HepG2 (cell line): ENCODE measurements at regions not wholly inside any gene's neighbourhood (a gene's known extent, or its start where the extent isn't known, plus 50 kb on each side); places are given as distances from the start of the nearest gene placed in this dataset.

Source experiments
- ATAC-seq: fragments of 200-7000 bp; cut with Tn5 transposase; 3 replicates; pipeline ENCODE4 v1.9.1; 2020; ENCODE audit warnings: mild to moderate bottlenecking, moderate library complexity
- BruUV-seq: library from RNA; stranded (reverse); fragments of 400-500 nt; replicated peaks from 2 replicates; lab custom pipeline; 2021; lab: Mats Ljungman, UMichigan
- CTCF ChIA-PET: fragments of 300-600 bp; formaldehyde crosslinking; extraction: SDS; loops from one replicate; lab custom pipeline; 2021; ENCODE audit warnings: low total read pairs, inconsistent platforms, low intra/inter-chr PET ratio; lab: Yijun Ruan, JAX
- POLR2A ChIA-PET: fragments of 350-600 bp; sonication (Branson Sonifier 250); formaldehyde crosslinking; loops from one replicate; lab custom pipeline; 2020; ENCODE audit warnings: antibody characterized with exemption, inconsistent platforms; lab: Yijun Ruan, JAX
- DNase-seq: peaks from one replicate; pipeline ENCODE4 v3.0.0-alpha.2; 2015; ENCODE audit warnings: low spot score
- FAIRE-seq: peaks from 3 replicates; lab custom pipeline; 2011; peaks lifted over from hg19 to GRCh38; lab: Jason Lieb, UNC
- H2AFZ ChIP-seq: one replicate; pipeline ENCODE4 v1.6.1; 2011; ENCODE audit warnings: low read length, inconsistent platforms
- H3K27ac ChIP-seq: fragments of 300-600 bp; 3 replicates; pipeline ENCODE4 v1.8.0; 2011; ENCODE audit warnings: mixed run types, mild to moderate bottlenecking, mixed read lengths, low read length, inconsistent platforms; ENCODE audit not compliant: insufficient read depth; ENCODE audit errors: extremely low read length
- H3K27me3 ChIP-seq, 2 experiments: fragments of 200-600 bp in 1 of 2; 2 replicates in 1 of 2; 3 replicates in 1 of 2; pipeline versions ENCODE4 v1.6.0 to v1.8.0; 2011; ENCODE audit warnings: low read length in 2 of 2, mild to moderate bottlenecking in 2 of 2, moderate library complexity in 2 of 2, inconsistent platforms in 1 of 2; ENCODE audit not compliant: insufficient read depth in 2 of 2, control insufficient read depth in 1 of 2
- H3K36me3 ChIP-seq, 2 experiments: fragments of 200-600 bp in 1 of 2; replicated peaks in 1 of 2; 2 replicates in 1 of 2; 3 replicates in 1 of 2; pipeline versions ENCODE4 v1.5.1 to v1.8.0; 2011; ENCODE audit warnings: low read length in 2 of 2, inconsistent platforms in 1 of 2; ENCODE audit not compliant: insufficient read depth in 2 of 2, control insufficient read depth in 1 of 2
- H3K4me1 ChIP-seq: 2 replicates; pipeline ENCODE4 v1.5.1; 2012; ENCODE audit warnings: low read length, inconsistent platforms; ENCODE audit not compliant: insufficient read depth
- H3K4me2 ChIP-seq: 2 replicates; pipeline ENCODE4 v1.6.0; 2011; ENCODE audit warnings: low read depth, low read length, inconsistent platforms
- H3K4me3 ChIP-seq, 3 experiments: fragments of 200-600 bp in 1 of 3; sonication (generic), shearing (Covaris generic) in 1 of 3; replicated peaks in 1 of 3; 2 replicates each; pipeline ENCODE4 v1.5.1; 2011 to 2016; ENCODE audit warnings: low read length in 3 of 3, inconsistent platforms in 2 of 3, low read depth in 2 of 3, mild to moderate bottlenecking in 2 of 3, control low read depth in 1 of 3, mixed read lengths in 1 of 3; ENCODE audit not compliant: insufficient read depth in 1 of 3
- H3K79me2 ChIP-seq: one replicate; pipeline ENCODE4 v1.6.1; 2011; ENCODE audit warnings: low read length, inconsistent platforms; ENCODE audit not compliant: insufficient read depth
- H3K9ac ChIP-seq: 2 replicates; pipeline ENCODE4 v1.6.0; 2011; ENCODE audit warnings: mild to moderate bottlenecking, low read depth, low read length, inconsistent platforms; ENCODE audit not compliant: insufficient read depth
- H3K9me3 ChIP-seq: 2 replicates; pipeline ENCODE4 v1.5.1; 2012; ENCODE audit warnings: mild to moderate bottlenecking, low read length
- H4K20me1 ChIP-seq: 2 replicates; pipeline ENCODE4 v1.6.0; 2011; ENCODE audit warnings: inconsistent platforms, mild to moderate bottlenecking, low read length, moderate library complexity; ENCODE audit not compliant: insufficient read depth
- BRCA1 ChIP-seq: sonication (generic); formaldehyde crosslinking; IDR thresholded peaks from 2 replicates; pipeline ENCODE4 v1.4.0; 2020; ENCODE audit warnings: missing genetic modification reagents
- FLYWCH1 ChIP-seq: sonication (generic); formaldehyde crosslinking; IDR thresholded peaks from 2 replicates; pipeline ENCODE4 v1.8.1; 2023; ENCODE audit warnings: mild to moderate bottlenecking, missing genetic modification reagents
- FOSL1 ChIP-seq: sonication (generic); formaldehyde crosslinking; IDR thresholded peaks from 2 replicates; pipeline ENCODE4 v1.9.0; 2021; ENCODE audit warnings: missing genetic modification reagents, borderline replicate concordance
- FOXA1 ChIP-seq, 2 experiments: fragments of 450-650 bp in 1 of 2; sonication (generic) in 1 of 2; formaldehyde crosslinking in 1 of 2; IDR thresholded peaks; 2 replicates each; pipeline versions ENCODE4 v1.4.0 to v1.6.1; 2016 to 2020; ENCODE audit warnings: missing genetic modification reagents in 1 of 2
- HINFP ChIP-seq: sonication (generic); formaldehyde crosslinking; IDR thresholded peaks from 2 replicates; pipeline ENCODE4 v1.4.0; 2020; ENCODE audit warnings: low read depth, mild to moderate bottlenecking, missing genetic modification reagents
- MAFF ChIP-seq: IDR thresholded peaks from 2 replicates; pipeline ENCODE4 v1.6.1; 2011; ENCODE audit warnings: low read depth, low read length, improper control_type of control experiment
- REXO4 ChIP-seq: sonication (generic); formaldehyde crosslinking; IDR thresholded peaks from 2 replicates; pipeline ENCODE4 v1.8.0; 2022; ENCODE audit warnings: missing genetic modification reagents, mild to moderate bottlenecking, borderline replicate concordance
- ZNF296 ChIP-seq: sonication (generic); formaldehyde crosslinking; conservative IDR thresholded peaks from 2 replicates; pipeline ENCODE4 v1.5.0; 2020; ENCODE audit warnings: mild to moderate bottlenecking, missing genetic modification reagents
- ZNF333 ChIP-seq: sonication (generic); formaldehyde crosslinking; IDR thresholded peaks from 2 replicates; pipeline ENCODE4 v1.4.0; 2020; ENCODE audit warnings: mild to moderate bottlenecking, missing genetic modification reagents, borderline replicate concordance
- ZNF619 ChIP-seq: sonication (generic); formaldehyde crosslinking; IDR thresholded peaks from 2 replicates; pipeline ENCODE4 v1.4.0; 2020; ENCODE audit warnings: mild to moderate bottlenecking, missing genetic modification reagents
- ZNF660 ChIP-seq: sonication (generic); formaldehyde crosslinking; IDR thresholded peaks from 2 replicates; pipeline ENCODE4 v1.5.1; 2020; ENCODE audit warnings: mild to moderate bottlenecking, low read depth, missing genetic modification reagents, borderline replicate concordance
- WGBS: methylation state at CpG from one replicate; pipeline ENCODE4 v1.1.6; 2017; ENCODE audit warnings: low lambda C conversion rate; 5-methylcytosine and 5-hydroxymethylcytosine counted together
- in situ Hi-C: cut with HindIII; loops from 2 replicates; pipeline ENCODE4 v1.10.0; 2017; ENCODE audit warnings: low pct_unique_long_range_greater_than_20kb; ENCODE audit not compliant: extremely low pct_ligation_motif_present
- intact Hi-C: fragments of 100-400 bp; cut with micrococcal nuclease; formaldehyde crosslinking; loops from one replicate; pipeline ENCODE4 v1.10.0; 2022; ENCODE audit not compliant: unreplicated experiment

- Histone ChIP-seq H3K27ac (no peak overlapping the region), H3K9ac (no peak overlapping the region), H3K27me3 (no peaks in the 10 kb centered on the region), H3K4me1 (no peaks in the 10 kb centered on the region), H3K4me3 (no peak overlapping the region), H3K36me3 (no peaks in the 10 kb centered on the region), H3K9me3 (peaks cover 80% of the 10 kb centered on the region), H3K79me2 (no peaks in the 10 kb centered on the region), H4K20me1 (no peaks in the 10 kb centered on the region), H3K4me2 (no peak overlapping the region), H2AFZ (no peak overlapping the region)
- intact Hi-C loops (no loop called here), in situ Hi-C loops (no loop called here)
- DNase-seq (no peak), ATAC-seq (no peak), FAIRE-seq (no peak)
- ChIA-PET POLR2A (no interaction called here), CTCF (no interaction called here)
- no TSS peak for BruUV-seq
- TF ChIP-seq FLYWCH1 (CRISPR knock-in tag) (no peak), REXO4 (CRISPR knock-in tag) (no peak), ZNF619 (CRISPR knock-in tag) (no peak), FOSL1 (CRISPR knock-in tag) (no peak), BRCA1 (CRISPR knock-in tag) (no peak), MAFF (no peak), ZNF296 (CRISPR knock-in tag) (no peak), ZNF660 (CRISPR knock-in tag) (no peak), FOXA1 (IDR thresholded peaks at IDR 0.05) (no peak), FOXA1 (CRISPR knock-in tag; IDR thresholded peaks at IDR 0.05) (no peak), ZNF333 (no peak), HINFP (CRISPR knock-in tag) (no peak)
- 7% methylated on average over 1 of the region's 1 CpG for WGBS
Observed at GRCh38 chr21:18488252-18488651, 84.7 kb upstream of the TMPRSS15 start.
